ENCODE measurements at regions not wholly inside any gene's neighbourhood (a gene's known extent, or its start where the extent isn't known, plus 50 kb on each side); places are given as distances from the start of the nearest gene placed in this dataset.

GRCh38 chr10:28794986-28795385 is 117.7 kb downstream of the BAMBI start:
- no peaks in the 10 kb centered on the region for H3K4me1 ChIP-seq (ENCODE audit: control insufficient read depth, insufficient read depth, low read length)
- in situ Hi-C loops (cut with HindIII; ENCODE audit: low pct_unique_long_range_greater_than_20kb, low sequenced_read_pairs) (no loop called here), intact Hi-C loops (cut with micrococcal nuclease; ENCODE audit: unreplicated experiment) (no loop called here)
- H3K9me3 ChIP-seq (ENCODE audit: control insufficient read depth, insufficient read depth, low read depth, low read length) = no peaks in the 10 kb centered on the region
- H3K4me3 ChIP-seq (ENCODE audit: low read depth in 2 of 2, low read length in 2 of 2) = no peak overlapping the region
- ATAC-seq = no peak
- no peaks in the 10 kb centered on the region for H3K36me3 ChIP-seq (ENCODE audit: control insufficient read depth, insufficient read depth, low read length)
- no peak overlapping the region for H3K27ac ChIP-seq (ENCODE audit: low read length)
- no peaks in the 10 kb centered on the region for H3K27me3 ChIP-seq (ENCODE audit: control insufficient read depth, insufficient read depth, low read length)
- no peak for DNase-seq (ENCODE audit: low read depth, low spot score)
- TF ChIP-seq POLR2AphosphoS5 (IDR thresholded peaks at IDR 0.05; ENCODE audit: low read depth, low read length) (no peak), TCF7L2 (IDR thresholded peaks at IDR 0.05; ENCODE audit: low read depth, low read length) (no peak), SIN3A (IDR thresholded peaks at IDR 0.05; ENCODE audit: borderline replicate concordance, insufficient read depth, low read depth, low read length) (no peak), REST (IDR thresholded peaks at IDR 0.05; ENCODE audit: insufficient read depth in 1 of 2, low read depth in 2 of 2, low read length in 1 of 2) (no peak), CTCF (IDR thresholded peaks at IDR 0.05) (no peak)
- POLR2A ChIA-PET = no interaction called here
- no TSS peak for BruUV-seq (replicated peaks)
- CTCF ChIA-PET = no interaction called here

- BruUV-seq (replicated peaks) = no TSS peak
- no peaks in the 10 kb centered on the region for H3K9me3 ChIP-seq (ENCODE audit: control insufficient read depth, insufficient read depth, low read depth, low read length)
- H3K27me3 ChIP-seq (ENCODE audit: control insufficient read depth, insufficient read depth, low read length) = no peaks in the 10 kb centered on the region
- no peak overlapping the region for H3K4me3 ChIP-seq (ENCODE audit: low read depth in 2 of 2, low read length in 2 of 2)
- intact Hi-C loops (cut with micrococcal nuclease; ENCODE audit: unreplicated experiment) = no loop called here
- no peaks in the 10 kb centered on the region for H3K36me3 ChIP-seq (ENCODE audit: control insufficient read depth, insufficient read depth, low read length)
- ChIA-PET POLR2A (no interaction called here), CTCF (no interaction called here)
- no peak for DNase-seq (ENCODE audit: low read depth, low spot score)
- no peak for ATAC-seq
- no peaks in the 10 kb centered on the region for H3K4me1 ChIP-seq (ENCODE audit: control insufficient read depth, insufficient read depth, low read length)
- H3K27ac ChIP-seq (ENCODE audit: low read length) = no peak overlapping the region
- TF ChIP-seq REST (IDR thresholded peaks at IDR 0.05; ENCODE audit: insufficient read depth in 1 of 2, low read depth in 2 of 2, low read length in 1 of 2) (no peak), SIN3A (IDR thresholded peaks at IDR 0.05; ENCODE audit: borderline replicate concordance, insufficient read depth, low read depth, low read length) (no peak), CTCF (IDR thresholded peaks at IDR 0.05) (no peak), POLR2AphosphoS5 (IDR thresholded peaks at IDR 0.05; ENCODE audit: low read depth, low read length) (no peak), TCF7L2 (IDR thresholded peaks at IDR 0.05; ENCODE audit: low read depth, low read length) (no peak)
- in situ Hi-C loops (cut with HindIII; ENCODE audit: low pct_unique_long_range_greater_than_20kb, low sequenced_read_pairs) = no loop called here
Observed at GRCh38 chr10:28796606-28797512, 119.5 kb downstream of the BAMBI start.

All from Panc1 (cell line).